Muscle layer of colon (tissue), 2 donors: ENCODE measurements at regions not wholly inside any gene's neighbourhood (a gene's known extent, or its start where the extent isn't known, plus 50 kb on each side); places are given as distances from the start of the nearest gene placed in this dataset.

Experiments
- H3K27ac ChIP-seq: one replicate; pipeline ENCODE4 v1.7.0; 2013; ENCODE audit warnings: low read depth, mild to moderate bottlenecking, low read length, moderate library complexity
- H3K27me3 ChIP-seq, 2 donors: one replicate each; pipeline ENCODE4 v1.7.0; 2013; ENCODE audit warnings: low read length in 2 of 2, mild to moderate bottlenecking in 2 of 2; ENCODE audit not compliant: insufficient read depth in 2 of 2, control insufficient read depth in 1 of 2
- H3K36me3 ChIP-seq: one replicate; pipeline ENCODE4 v1.7.0; 2013; ENCODE audit warnings: mild to moderate bottlenecking, low read length; ENCODE audit not compliant: insufficient read depth
- H3K4me1 ChIP-seq: one replicate; pipeline ENCODE4 v1.7.0; 2013; ENCODE audit warnings: mild to moderate bottlenecking, low read length; ENCODE audit not compliant: insufficient read depth
- H3K4me3 ChIP-seq, 2 donors: one replicate each; pipeline ENCODE4 v1.7.0; 2013; ENCODE audit warnings: low read length in 2 of 2, low read depth in 1 of 2, mild to moderate bottlenecking in 1 of 2, moderate library complexity in 1 of 2
- H3K9ac ChIP-seq: one replicate; pipeline ENCODE4 v1.7.0; 2013; ENCODE audit warnings: low read length
- H3K9me3 ChIP-seq: one replicate; pipeline ENCODE4 v1.7.0; 2013; ENCODE audit warnings: mild to moderate bottlenecking, low read length
- donor health status: abdominal sarcoma.
- donor health status: Adenocarcinoma of cecum.

DNA sequence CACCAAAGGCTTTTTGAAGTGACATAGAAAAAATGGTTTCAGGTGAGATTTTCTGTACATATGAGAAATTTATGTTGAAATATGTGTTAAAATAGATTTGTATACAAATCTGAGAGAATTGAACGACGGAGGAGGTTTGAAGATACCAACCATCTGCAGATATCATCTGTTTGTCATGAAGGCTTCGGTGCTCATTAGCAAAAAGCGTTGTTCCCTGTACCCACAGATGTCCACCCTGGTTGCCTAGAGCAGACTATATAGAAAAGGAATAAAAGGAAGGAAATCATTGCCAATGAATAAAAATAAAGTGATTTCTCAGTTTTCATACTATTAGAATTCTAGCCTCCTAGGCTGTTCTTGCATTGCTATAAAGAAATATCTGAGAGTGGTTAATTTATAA lies 2262.8 kb upstream of the ACO1 start:
- no peaks in the 10 kb centered on the region for H3K27me3 ChIP-seq
- no peak overlapping the region for H3K4me3 ChIP-seq
- H3K36me3 ChIP-seq: no peaks in the 10 kb centered on the region
- H3K4me1 ChIP-seq: no peaks in the 10 kb centered on the region
- H3K27ac ChIP-seq: no peak overlapping the region
- H3K9ac ChIP-seq: no peak overlapping the region
- no peaks in the 10 kb centered on the region for H3K9me3 ChIP-seq

GRCh38 chr9:30125881-30126280 lies 2258.6 kb upstream of the ACO1 start:
- Histone ChIP-seq H3K4me3 (no peak overlapping the region), H3K4me1 (no peaks in the 10 kb centered on the region), H3K27me3 (no peaks in the 10 kb centered on the region), H3K9ac (no peak overlapping the region), H3K27ac (no peak overlapping the region), H3K9me3 (no peaks in the 10 kb centered on the region), H3K36me3 (no peaks in the 10 kb centered on the region)

- Histone ChIP-seq H3K4me1 (no peaks in the 10 kb centered on the region), H3K9ac (no peak overlapping the region), H3K4me3 (no peak overlapping the region), H3K27me3 (no peaks in the 10 kb centered on the region), H3K36me3 (no peaks in the 10 kb centered on the region), H3K27ac (no peak overlapping the region), H3K9me3 (no peaks in the 10 kb centered on the region)
Measured at GRCh38 chr9:30127371-30127770, 2257.1 kb upstream of the ACO1 start.

DNA sequence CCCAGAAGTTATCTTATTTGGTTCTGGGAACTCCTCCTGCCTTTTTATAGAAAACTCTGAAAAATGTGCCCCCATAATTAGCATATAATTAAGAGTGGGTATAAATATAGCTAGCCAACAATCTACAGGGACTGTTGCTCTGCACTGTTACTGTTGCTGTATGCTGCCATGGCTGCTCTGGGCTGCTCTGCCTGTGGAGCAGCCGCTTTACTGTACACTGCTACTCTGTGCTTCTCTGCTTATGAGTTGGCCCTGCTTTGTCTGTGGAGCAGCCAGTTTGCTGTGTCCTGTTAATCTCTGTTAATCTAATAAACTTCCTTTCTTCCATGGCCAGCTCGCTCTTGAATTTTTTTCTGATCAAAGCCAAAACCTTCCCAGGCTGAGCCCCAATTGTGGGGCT lies 2244.0 kb upstream of the ACO1 start:
- Histone ChIP-seq H3K4me1 (no peaks in the 10 kb centered on the region), H3K27me3 (no peaks in the 10 kb centered on the region), H3K9ac (no peak overlapping the region), H3K36me3 (no peaks in the 10 kb centered on the region), H3K9me3 (no peaks in the 10 kb centered on the region), H3K4me3 (no peak overlapping the region), H3K27ac (no peak overlapping the region)

GRCh38 chr9:30160570-30160969 lies 2223.9 kb upstream of the ACO1 start:
- Histone ChIP-seq H3K36me3 (no peaks in the 10 kb centered on the region), H3K4me3 (no peak overlapping the region), H3K27ac (no peak overlapping the region), H3K27me3 (no peaks in the 10 kb centered on the region), H3K4me1 (no peaks in the 10 kb centered on the region), H3K9ac (no peak overlapping the region), H3K9me3 (no peaks in the 10 kb centered on the region)

- no peaks in the 10 kb centered on the region for H3K27me3 ChIP-seq
- no peaks in the 10 kb centered on the region for H3K4me1 ChIP-seq
- no peaks in the 10 kb centered on the region for H3K36me3 ChIP-seq
- H3K4me3 ChIP-seq: no peak overlapping the region
- no peak overlapping the region for H3K9ac ChIP-seq
- H3K27ac ChIP-seq: no peak overlapping the region
- H3K9me3 ChIP-seq: peaks cover 3% of the 10 kb centered on the region
Measured at GRCh38 chr9:30172206-30172605, 2212.2 kb upstream of the ACO1 start.

DNA sequence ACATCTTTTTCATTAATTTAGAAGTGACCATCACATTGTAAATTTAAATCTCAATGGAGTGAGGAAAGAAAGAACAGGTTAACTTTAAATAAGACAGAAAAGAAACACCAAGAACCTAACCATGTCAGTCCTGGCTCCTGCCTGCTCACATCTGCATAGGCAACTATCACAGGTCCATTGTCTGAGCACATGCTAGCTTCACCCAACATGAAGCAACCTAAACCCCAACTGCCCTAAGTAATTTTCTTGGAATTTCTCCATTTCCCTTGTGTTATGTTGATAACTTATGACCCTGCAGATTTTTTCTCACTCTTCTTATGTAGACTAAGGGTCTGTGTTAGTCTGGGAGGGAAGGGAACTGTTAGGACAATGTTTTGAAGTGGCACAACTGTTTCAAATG lies 2205.8 kb upstream of the ACO1 start:
- no peaks in the 10 kb centered on the region for H3K4me1 ChIP-seq
- H3K9ac ChIP-seq: no peak overlapping the region
- H3K27me3 ChIP-seq: no peaks in the 10 kb centered on the region
- H3K9me3 ChIP-seq: no peaks in the 10 kb centered on the region
- H3K27ac ChIP-seq: no peak overlapping the region
- no peak overlapping the region for H3K4me3 ChIP-seq
- H3K36me3 ChIP-seq: no peaks in the 10 kb centered on the region

- Histone ChIP-seq H3K36me3 (no peaks in the 10 kb centered on the region), H3K4me1 (no peaks in the 10 kb centered on the region), H3K4me3 (no peak overlapping the region), H3K27me3 (no peaks in the 10 kb centered on the region), H3K9me3 (peaks cover 4% of the 10 kb centered on the region), H3K27ac (no peak overlapping the region), H3K9ac (no peak overlapping the region)
Measured at GRCh38 chr9:30193421-30193820, 2191.0 kb upstream of the ACO1 start.

DNA sequence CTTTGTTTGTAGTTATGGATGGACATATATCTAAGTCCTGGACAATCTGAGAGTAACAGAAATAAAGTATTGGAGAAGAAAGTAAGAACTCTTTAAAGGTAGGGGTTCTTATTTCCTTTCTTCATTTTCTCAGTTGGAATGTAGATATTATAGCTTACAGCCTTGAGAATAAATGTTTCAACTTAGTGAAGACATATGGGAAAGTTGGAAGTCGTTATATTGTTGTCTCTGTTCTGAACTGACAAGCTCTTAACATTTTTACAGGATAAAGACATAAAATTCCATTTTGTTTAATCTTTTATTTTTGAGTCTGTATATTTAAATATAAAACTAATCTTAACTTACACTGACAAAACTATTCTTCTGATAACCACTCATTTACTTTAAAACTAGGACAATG lies 2187.5 kb upstream of the ACO1 start:
- no peak overlapping the region for H3K27ac ChIP-seq
- no peaks in the 10 kb centered on the region for H3K9me3 ChIP-seq

DNA sequence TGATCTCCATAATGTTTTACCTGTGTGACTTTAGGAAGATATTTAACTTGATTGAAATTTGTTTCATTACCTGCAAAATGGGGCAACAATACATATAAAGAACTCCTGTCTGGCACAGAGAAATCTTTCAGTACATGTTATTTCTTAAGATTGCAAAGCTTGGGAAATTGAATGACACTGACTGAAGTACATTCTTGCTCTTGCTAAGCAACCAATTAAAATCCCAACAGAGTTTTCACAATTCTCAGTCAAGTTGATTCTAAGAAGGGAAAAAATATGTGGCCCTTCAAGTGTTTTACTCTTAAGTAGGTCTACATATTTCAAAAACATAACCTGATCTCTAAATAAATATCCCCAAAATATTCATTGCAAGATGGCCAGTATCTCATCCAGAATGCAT lies 2187.0 kb upstream of the ACO1 start:
- Histone ChIP-seq H3K9ac (no peak overlapping the region), H3K4me3 (no peak overlapping the region), H3K9me3 (no peaks in the 10 kb centered on the region), H3K27me3 (no peaks in the 10 kb centered on the region), H3K27ac (no peak overlapping the region), H3K4me1 (no peaks in the 10 kb centered on the region), H3K36me3 (no peaks in the 10 kb centered on the region)

More for the DNA sequence above, 2187.5 kb upstream of the ACO1 start:
- Histone ChIP-seq H3K4me1 (no peaks in the 10 kb centered on the region), H3K27me3 (no peaks in the 10 kb centered on the region), H3K36me3 (no peaks in the 10 kb centered on the region), H3K4me3 (no peak overlapping the region), H3K9ac (no peak overlapping the region)

DNA sequence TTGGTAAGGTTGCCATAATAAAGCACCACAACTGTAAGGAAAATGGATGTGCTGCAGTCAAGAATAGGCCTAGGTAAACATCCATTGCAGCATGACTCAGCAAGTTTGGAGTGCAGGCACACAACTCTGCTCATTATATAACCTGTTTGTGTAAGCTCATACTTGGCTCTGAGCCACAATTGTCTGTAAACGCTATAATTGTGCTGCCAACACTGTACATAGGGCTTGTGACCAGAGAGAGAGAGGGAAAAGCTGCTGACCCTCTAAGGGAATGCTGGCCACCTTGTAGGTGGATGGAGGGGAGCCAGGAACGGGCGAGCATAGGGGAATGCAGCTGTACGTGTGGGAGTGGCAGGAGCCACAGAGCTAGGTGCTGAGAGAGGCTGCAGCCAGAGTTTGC lies 2186.5 kb upstream of the ACO1 start:
- Histone ChIP-seq H3K4me1 (no peaks in the 10 kb centered on the region), H3K9me3 (no peaks in the 10 kb centered on the region), H3K27me3 (no peaks in the 10 kb centered on the region), H3K9ac (no peak overlapping the region), H3K36me3 (no peaks in the 10 kb centered on the region), H3K27ac (no peak overlapping the region), H3K4me3 (no peak overlapping the region)

DNA sequence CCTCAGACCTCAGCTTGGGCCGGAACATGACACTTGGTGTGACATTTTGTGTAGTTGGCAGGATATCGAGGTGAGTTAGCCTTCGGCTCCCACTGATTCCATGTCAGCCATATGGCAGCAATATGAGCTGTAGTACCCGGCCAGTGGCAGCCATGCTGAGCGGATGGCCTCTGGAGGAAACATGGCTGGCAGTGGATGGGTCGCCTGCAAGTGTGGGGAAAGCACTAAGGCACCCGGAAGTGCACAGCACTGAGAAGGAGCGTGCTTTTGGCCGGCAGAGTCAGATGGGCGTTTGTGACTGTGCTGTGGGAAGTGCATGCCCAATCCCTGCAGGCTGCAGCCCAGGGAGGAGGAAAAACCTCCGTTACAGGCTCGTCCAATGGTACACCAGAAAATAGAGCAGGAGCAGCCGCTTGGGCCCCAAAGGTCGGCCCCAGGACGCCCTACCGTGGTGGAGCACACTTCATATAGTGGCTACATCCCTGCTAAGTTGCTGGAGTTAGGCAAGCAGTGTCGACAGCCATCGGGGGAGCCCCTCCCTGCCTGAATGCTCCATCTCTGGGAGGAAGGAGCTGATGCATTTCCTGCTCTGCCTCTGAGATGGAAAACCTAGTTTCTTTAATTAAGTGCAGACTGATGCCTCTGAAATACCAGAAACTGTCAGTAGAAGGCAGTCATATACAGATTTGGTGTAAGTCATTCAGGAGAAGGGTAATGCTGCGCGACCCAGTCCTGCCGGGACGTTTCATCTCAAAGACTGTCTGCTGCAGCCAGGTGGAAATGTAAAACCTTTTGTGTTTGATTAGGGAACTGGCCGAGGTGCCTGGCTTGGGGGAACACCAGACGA lies 2185.8 kb upstream of the ACO1 start:
- H3K4me1 ChIP-seq: no peaks in the 10 kb centered on the region
- H3K27me3 ChIP-seq: no peaks in the 10 kb centered on the region
- H3K9ac ChIP-seq: no peak overlapping the region
- H3K27ac ChIP-seq: no peak overlapping the region
- H3K4me3 ChIP-seq: no peak overlapping the region
- H3K36me3 ChIP-seq: no peaks in the 10 kb centered on the region
- no peaks in the 10 kb centered on the region for H3K9me3 ChIP-seq
